ENCODE measurements at regions not wholly inside any gene's neighbourhood (a gene's known extent, or its start where the extent isn't known, plus 50 kb on each side); places are given as distances from the start of the nearest gene placed in this dataset.

DNA sequence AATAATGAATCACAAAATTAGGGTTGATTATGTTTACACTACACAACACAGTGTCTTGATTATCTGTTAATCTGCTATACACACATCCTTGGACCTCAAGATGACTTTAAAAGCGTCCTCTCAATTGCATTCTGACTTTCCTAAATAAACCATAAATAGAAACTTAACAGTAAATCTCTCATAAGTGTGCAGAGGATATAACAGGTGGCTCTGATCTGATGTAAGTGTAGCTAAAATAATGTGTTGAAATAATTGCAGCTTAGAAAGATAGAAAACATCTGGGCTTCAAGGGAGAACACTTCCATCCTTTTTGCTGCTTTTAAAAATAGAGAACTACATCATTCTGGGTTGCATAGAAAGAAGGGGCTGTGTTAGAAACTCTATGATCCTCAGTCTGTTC lies 78.4 kb upstream of the EFEMP1 start:
- TF ChIP-seq POLR2A (IDR thresholded peaks at IDR 0.05) (no peak), CTCF (IDR thresholded peaks at IDR 0.05) (no peak)
